Natural killer cell (primary cell): ENCODE measurements at regions not wholly inside any gene's neighbourhood (a gene's known extent, or its start where the extent isn't known, plus 50 kb on each side); places are given as distances from the start of the nearest gene placed in this dataset.
A peak's percentile ranks its signal among the peaks of the same experiment; 100 is the strongest.

Source experiments
- ATAC-seq, 3 donors: fragments of 150-1000 bp in 2 of 3; fragments of 200-7000 bp in 1 of 3; cut with Tn5 transposase; 1 replicate in 1 of 3; 2 replicates in 2 of 3; pipeline ENCODE4 v1.10.0; 2021; ENCODE audit warnings: mild to moderate bottlenecking in 2 of 3, moderate library complexity in 2 of 3
- DNase-seq, 2 donors: peaks; one replicate each; pipeline versions ENCODE4 v3.0.0 to v3.0.0-alpha.2; 2013 to 2021; ENCODE audit warnings: mixed read lengths in 1 of 2
- H3K27ac ChIP-seq: one replicate; pipeline ENCODE4 v1.5.1; 2013; ENCODE audit warnings: mild to moderate bottlenecking, low read length
- H3K27me3 ChIP-seq: one replicate; pipeline ENCODE4 v1.6.1; 2013; ENCODE audit warnings: low read length; ENCODE audit not compliant: control insufficient read depth, insufficient read depth
- H3K36me3 ChIP-seq: one replicate; pipeline ENCODE4 v1.6.1; 2013; ENCODE audit warnings: low read length; ENCODE audit not compliant: control insufficient read depth, insufficient read depth
- H3K4me1 ChIP-seq: one replicate; pipeline ENCODE4 v1.6.1; 2013; ENCODE audit warnings: low read length; ENCODE audit not compliant: control insufficient read depth, insufficient read depth
- H3K4me3 ChIP-seq: one replicate; pipeline ENCODE4 v1.5.1; 2013; ENCODE audit warnings: low read length
- H3K9me3 ChIP-seq: one replicate; pipeline ENCODE4 v1.6.1; 2013; ENCODE audit warnings: low read length; ENCODE audit not compliant: control insufficient read depth, insufficient read depth
- H3K27ac Mint-ChIP-seq, 2 donors: one replicate each; pipeline ENCODE4 v1.8.0; 2022; ENCODE audit warnings: mild to moderate bottlenecking in 2 of 2, mixed read lengths in 2 of 2, moderate library complexity in 1 of 2
- H3K27me3 Mint-ChIP-seq, 2 donors: one replicate each; pipeline ENCODE4 v1.8.0; 2022; ENCODE audit warnings: low read depth in 2 of 2, mixed read lengths in 2 of 2
- H3K36me3 Mint-ChIP-seq: one replicate; pipeline ENCODE4 v1.8.0; 2022; ENCODE audit warnings: mixed read lengths
- H3K4me1 Mint-ChIP-seq, 2 donors: one replicate each; pipeline ENCODE4 v1.8.0; 2022; ENCODE audit warnings: mixed read lengths in 2 of 2
- H3K4me3 Mint-ChIP-seq: one replicate; pipeline ENCODE4 v1.8.0; 2022; ENCODE audit warnings: mild to moderate bottlenecking, moderate library complexity, mixed read lengths
- H3K9me3 Mint-ChIP-seq, 2 donors: one replicate each; pipeline ENCODE4 v1.8.0; 2022; ENCODE audit warnings: mixed read lengths in 2 of 2
- CTCF ChIP-seq: fragments of 200-600 bp; IDR thresholded peaks from one replicate; pipeline ENCODE4 v1.8.0; 2022; ENCODE audit warnings: antibody characterized with exemption
- WGBS: methylation state at CpG from one replicate; pipeline ENCODE4 v1.1.7; 2013; ENCODE audit warnings: missing lambda C conversion rate; ENCODE audit not compliant: insufficient coverage; 5-methylcytosine and 5-hydroxymethylcytosine counted together
- intact Hi-C: fragments of 100-400 bp; cut with micrococcal nuclease; formaldehyde crosslinking; loops from one replicate; pipeline ENCODE4 v1.14.2; 2022

- H3K36me3 ChIP-seq, result no peaks in the 10 kb centered on the region
- H3K9me3 ChIP-seq, result no peaks in the 10 kb centered on the region
- Mint-ChIP-seq H3K27ac (peak overlapping the region; percentile 67 to 80), H3K36me3 (no peaks in the 10 kb centered on the region), H3K4me1 (peaks cover 18 to 19% of the 10 kb centered on the region in 2 donors), H3K4me3 (no peak overlapping the region), H3K27me3 (peaks cover 0 to 2% of the 10 kb centered on the region in 2 donors), H3K9me3 (no peaks in the 10 kb centered on the region)
- intact Hi-C loops, result no loop called here
- no peaks in the 10 kb centered on the region for H3K27me3 ChIP-seq
- TF ChIP-seq CTCF, result no peak
- H3K4me3 ChIP-seq, result no peak overlapping the region
- ATAC-seq, result no peak
- peak in 1 of 2 donors; percentile 23 for DNase-seq
- peaks cover 17% of the 10 kb centered on the region for H3K4me1 ChIP-seq
- H3K27ac ChIP-seq, result peak overlapping the region; percentile 66
- 92% methylated on average over 2 of the region's 4 CpGs for WGBS
Observed at GRCh38 chr2:64203131-64203857, 59.1 kb upstream of the PELI1 start.

GRCh38 chr2:64203858-64204632 is 59.8 kb upstream of the PELI1 start:
- H3K27me3 Mint-ChIP-seq, result peaks cover 0 to 2% of the 10 kb centered on the region in 2 donors
- no peaks in the 10 kb centered on the region for H3K9me3 Mint-ChIP-seq
- H3K36me3 Mint-ChIP-seq, result no peaks in the 10 kb centered on the region
- Histone ChIP-seq H3K9me3 (no peaks in the 10 kb centered on the region), H3K4me1 (peaks cover 17% of the 10 kb centered on the region), H3K27me3 (no peaks in the 10 kb centered on the region), H3K4me3 (no peak overlapping the region), H3K36me3 (no peaks in the 10 kb centered on the region), H3K27ac (peak overlapping the region; percentile 66)
- peak overlapping the region; percentile 54 for H3K4me3 Mint-ChIP-seq
- intact Hi-C loops, result no loop called here
- peaks cover 18 to 19% of the 10 kb centered on the region in 2 donors for H3K4me1 Mint-ChIP-seq
- ATAC-seq, result peak; percentile 71 to 87 (median 79)
- DNase-seq, result peak in 1 of 2 donors; percentile 88
- H3K27ac Mint-ChIP-seq, result peak overlapping the region; percentile 67 to 80
- TF ChIP-seq CTCF, result no peak
- WGBS, result 24% methylated on average over 12 of the region's 12 CpGs

- peaks cover 17% of the 10 kb centered on the region for H3K4me1 ChIP-seq
- H3K27ac Mint-ChIP-seq, result peak overlapping the region; percentile 67 to 80
- WGBS, result 80% methylated on average over 4 of the region's 6 CpGs
- no peaks in the 10 kb centered on the region for H3K27me3 ChIP-seq
- no peaks in the 10 kb centered on the region for H3K9me3 ChIP-seq
- no peak for TF ChIP-seq CTCF
- H3K36me3 Mint-ChIP-seq, result no peaks in the 10 kb centered on the region
- peak overlapping the region; percentile 66 for H3K27ac ChIP-seq
- no peak overlapping the region for H3K4me3 ChIP-seq
- peak overlapping the region; percentile 54 for H3K4me3 Mint-ChIP-seq
- peaks cover 0 to 2% of the 10 kb centered on the region in 2 donors for H3K27me3 Mint-ChIP-seq
- intact Hi-C loops, result no loop called here
- DNase-seq (peak in 1 of 2 donors; percentile 53), ATAC-seq (no peak)
- no peaks in the 10 kb centered on the region for H3K9me3 Mint-ChIP-seq
- peaks cover 18 to 19% of the 10 kb centered on the region in 2 donors for H3K4me1 Mint-ChIP-seq
- no peaks in the 10 kb centered on the region for H3K36me3 ChIP-seq
Observed at GRCh38 chr2:64204703-64205102, 60.5 kb upstream of the PELI1 start.
